NCI-H1092 (cell line): ENCODE measurements at regions not wholly inside any gene's neighbourhood (a gene's known extent, or its start where the extent isn't known, plus 50 kb on each side); places are given as distances from the start of the nearest gene placed in this dataset.
A peak's percentile ranks its signal among the peaks of the same experiment; 100 is the strongest.

Experiments used
- DNase-seq: peaks from one replicate; lab custom pipeline; 2025; lab: John Stamatoyannopoulos, UW

DNA sequence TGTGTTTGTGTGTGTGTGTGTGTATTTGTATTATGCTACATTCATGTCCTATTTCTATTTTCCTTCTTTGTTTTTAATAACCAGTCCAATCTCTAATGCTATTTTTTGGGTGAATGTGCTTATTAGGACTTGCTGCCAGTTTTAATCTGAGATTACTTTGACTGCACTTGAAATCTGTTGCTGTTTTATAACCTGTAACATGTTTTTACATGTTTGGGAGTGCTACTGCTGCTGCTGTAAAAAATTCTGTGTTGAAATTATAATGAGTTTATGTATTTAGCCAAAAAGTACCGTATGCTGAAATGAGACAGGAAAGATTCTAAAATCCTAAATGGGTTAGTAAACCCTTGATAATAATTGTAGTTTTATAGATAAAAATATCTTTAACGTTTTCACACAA, 104.7 kb upstream of the SSBP2 start:
- DNase-seq = no peak

DNA sequence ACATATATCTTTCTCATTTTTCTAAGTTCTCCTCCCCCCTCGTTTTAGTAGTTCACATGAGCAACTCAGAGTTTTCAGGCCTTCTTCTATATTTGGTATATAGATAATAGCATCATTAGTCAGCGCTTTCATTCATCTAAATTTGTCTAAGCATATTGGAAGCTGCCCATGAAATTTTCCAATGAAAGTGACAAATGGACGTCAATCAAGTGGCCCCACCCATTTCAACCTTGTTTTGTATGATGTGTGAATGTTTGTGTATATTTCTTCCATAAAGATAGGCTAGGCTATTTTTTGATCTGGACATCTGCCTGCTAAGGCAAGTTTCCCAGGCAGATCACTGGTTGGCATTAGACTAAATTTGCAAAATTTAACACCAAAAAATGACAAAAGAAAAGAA, 104.0 kb upstream of the SSBP2 start:
- no peak for DNase-seq

DNA sequence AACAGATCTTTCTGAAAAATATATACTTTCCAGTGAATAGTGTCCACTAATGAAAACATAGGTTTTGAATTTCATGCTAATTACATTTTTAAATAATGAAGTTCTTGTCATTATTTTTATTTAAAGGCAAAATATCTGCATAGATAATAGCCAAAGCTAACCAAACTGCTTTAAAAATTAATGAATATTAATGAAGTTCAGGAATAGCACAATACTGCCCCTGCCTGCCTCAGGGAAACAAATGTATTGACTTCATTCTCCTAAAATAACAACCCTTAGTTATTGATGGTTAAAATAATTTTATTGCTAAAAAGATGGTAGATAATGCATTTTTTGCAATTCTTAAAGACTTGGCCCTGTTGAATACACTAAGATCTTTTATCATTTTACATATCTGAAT, 103.6 kb upstream of the SSBP2 start:
- DNase-seq = no peak

DNA sequence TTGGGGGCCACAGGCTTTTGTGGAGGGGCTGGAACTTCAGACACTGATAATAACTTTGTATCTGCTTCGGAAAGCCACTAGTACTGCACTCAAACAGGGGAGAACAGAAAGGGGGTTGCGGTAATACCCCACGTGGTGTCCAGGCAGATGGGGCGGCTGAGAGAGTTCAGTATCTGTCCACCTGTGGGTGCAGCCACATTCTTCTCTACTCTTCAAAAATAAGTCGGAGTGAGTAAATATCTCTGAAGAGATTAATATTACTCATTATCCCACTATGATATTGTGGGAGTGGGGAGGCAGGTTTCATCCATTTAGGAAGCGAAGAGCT, 102.1 kb upstream of the SSBP2 start:
- no peak for DNase-seq

DNA sequence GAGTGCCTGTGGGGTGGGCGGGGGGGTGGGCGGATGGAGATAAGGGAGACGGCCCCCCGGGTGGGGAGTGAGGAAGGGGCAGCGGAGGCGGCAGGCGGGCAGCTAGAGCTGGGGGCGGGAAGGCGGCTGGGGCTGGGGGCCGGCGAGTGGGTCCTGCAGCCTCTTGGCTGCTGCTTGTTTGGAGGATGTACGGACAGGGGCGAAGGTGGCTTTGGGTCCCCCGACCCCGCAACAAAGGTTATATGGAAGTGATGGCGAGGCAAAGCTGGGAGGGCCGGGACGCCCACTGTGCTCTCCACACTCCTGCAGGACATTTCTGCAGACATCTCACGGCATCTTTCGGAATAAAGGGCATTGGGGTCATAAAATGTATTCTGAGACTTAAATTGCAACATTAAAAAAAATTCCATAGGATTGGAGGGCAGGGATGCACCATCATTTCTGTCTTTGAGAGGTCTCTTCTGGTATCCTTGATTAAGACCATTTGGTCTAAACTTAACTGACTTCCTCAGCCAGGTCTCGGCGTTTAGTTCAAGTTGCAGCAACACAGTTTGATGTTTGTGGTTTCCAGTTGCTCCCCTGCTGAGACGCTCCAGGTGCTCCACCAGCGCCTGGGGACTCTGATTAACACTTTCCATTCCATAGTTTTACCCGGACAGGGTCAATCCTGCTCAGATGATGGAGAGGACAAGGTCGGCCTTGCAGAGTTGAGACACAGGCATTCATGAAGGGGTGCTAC, 101.6 kb upstream of the SSBP2 start:
- DNase-seq = peak; percentile 20

DNA sequence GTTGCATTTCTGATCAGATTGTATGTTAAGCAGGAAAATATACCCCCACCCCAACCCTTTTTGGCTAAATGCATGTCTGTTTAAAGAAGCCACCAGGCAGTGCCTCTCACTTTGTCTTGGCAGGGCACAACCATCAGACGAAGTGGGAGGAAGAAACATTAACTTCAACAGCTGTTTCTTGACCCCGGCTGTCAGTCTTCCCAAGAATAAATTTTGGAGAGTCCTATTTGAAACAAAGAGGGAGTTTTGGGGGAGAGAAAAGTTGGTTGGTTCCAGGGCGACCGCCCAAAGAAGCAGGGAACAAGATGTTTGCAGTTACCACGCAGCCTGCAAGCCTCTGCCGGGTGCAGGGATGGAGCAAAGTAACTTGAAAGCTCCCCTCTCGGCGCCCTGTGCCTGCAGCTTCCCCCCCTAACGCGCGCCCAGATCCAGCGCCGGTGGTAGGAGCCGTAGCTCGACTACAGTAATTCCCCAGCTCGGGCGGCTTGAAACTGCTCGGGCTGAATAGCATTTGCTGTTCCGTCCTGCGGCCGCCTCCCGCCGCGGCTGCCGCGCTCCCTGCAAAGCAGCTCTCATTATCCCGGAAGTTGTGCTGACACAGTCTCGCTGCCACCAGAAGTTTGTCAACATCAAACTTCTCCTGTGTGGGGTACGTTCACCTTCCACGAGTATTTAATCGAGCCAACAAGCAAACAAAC, 100.7 kb upstream of the SSBP2 start:
- peak; percentile 85 for DNase-seq

DNA sequence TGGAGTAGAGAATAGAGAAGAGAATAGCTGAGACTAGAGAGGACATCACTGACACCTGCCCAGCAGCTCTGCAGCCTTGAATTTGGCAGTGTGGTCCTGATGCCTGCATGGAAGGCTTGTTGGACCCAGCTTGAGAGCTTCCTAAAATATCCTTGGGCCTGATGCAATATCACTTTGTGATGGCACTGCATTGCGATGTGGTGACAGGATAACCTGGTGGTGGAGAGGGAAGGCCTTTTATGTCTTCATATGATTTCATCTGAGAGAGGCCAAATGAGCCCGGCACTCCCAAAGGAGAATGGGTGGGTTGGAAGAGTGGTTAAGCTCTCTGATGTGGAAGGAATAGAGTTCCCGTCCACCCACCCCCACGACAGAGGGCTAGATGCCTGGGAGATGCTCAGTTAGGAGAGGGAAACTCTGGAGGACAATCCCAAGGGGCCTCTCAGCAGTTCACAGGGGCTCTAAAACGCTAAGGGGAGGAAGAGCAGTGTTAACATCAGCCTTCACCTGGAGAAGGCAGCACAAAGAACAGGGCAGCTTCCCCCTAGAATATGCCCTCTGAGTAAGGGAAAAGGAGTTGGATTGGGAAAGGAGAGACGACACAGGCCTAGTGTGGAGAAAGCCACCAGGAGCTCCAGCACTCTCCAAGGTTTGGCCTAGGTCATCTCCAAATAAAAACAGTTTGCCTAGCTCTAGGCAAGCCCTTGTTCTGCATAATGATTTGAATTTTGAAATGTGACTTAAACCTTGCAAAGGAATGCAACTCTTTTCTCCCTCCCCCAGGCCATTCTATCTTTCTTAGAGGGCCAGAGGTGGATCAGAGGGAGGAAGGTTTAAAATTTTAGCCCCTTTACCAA, 99.8 kb upstream of the SSBP2 start:
- no peak for DNase-seq

DNA sequence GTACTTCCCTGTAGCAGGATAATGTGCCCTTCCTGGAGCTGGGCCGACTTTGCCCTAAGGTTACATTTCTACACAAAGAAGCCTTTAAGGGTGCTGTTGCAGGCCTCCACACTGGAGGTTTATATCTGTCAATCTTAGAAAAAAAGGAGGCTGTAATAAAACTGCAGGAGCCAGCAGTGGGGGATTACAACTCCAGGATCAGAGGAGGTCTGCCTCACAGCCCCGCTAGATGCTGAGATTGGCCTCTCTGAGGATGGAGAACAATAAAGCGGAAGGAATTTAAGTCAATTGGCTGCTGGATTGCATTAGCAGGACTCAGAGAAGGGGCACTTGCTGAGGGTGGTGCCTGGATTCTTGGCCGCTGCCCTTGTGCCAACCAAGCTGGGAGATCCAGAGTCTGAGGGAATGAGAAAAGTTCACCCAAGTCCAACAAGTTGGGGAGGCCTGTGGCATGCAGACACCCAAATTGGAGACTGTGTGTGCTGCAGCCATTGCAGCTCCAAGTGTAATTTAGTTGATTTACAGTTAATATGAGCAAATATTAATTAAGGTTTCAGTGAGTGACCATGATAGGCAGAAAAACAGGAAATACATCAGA, 99.0 kb upstream of the SSBP2 start:
- DNase-seq = no peak

DNA sequence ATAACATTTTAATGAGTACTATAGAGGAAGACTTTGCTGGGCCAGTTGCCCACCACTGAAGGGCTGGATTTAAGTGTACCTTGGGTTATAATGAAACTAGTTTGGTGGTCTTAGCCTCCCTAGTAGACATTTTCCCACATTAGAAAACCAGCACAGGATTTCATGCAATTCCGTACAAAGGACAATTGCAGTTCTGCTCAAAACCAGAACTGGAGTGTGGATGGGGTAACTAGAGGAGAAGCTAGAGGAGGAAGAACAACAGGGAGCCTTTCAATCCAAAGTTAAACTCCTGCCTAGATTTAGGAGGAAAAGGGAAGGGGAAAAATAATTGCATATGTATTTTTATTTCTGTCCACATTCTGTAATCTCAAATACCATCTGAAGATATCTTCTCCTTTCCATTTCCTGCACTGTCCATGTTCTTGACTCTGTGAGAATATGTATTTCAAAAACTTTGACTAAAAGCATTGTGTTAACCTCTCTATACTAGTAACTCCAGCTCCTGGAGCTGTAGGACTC, 97.5 kb upstream of the SSBP2 start:
- DNase-seq = no peak

DNA sequence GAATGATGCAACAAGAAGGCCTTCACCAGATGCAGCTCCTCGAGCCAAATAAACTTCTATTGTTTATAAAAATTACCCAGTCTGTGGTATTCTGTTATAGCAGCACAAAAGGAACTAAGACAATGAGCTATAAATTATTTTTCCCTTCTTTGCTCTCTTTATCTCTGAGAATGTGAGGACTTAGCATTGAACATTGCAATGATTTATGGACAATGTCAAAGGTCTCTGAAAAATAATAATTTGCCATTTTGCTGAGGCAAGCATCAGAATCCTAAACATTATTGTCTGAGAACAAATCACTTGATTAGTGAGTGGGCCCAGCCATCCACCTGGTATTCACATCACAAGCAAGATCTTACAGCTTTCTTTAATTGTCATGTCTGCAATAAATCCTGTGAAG, 95.4 kb upstream of the SSBP2 start:
- DNase-seq = no peak

DNA sequence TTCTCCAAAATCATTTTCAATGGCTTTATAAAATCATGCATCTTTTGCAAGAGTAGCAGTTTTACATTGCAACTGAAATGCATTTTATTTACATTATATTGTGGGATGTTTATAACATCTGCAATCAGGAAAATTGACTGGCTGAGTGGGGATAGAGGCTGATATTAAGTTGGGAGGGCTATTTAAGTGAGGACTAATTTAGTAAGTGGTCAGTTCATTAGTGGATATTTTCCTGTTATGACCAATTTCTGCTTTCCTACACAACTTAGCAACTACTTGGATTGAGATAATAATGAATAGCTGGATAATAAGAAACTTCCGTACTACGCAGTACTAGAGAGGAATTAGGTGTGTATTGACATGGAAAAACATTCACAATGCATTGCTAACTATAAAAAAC, 92.9 kb upstream of the SSBP2 start:
- no peak for DNase-seq

DNA sequence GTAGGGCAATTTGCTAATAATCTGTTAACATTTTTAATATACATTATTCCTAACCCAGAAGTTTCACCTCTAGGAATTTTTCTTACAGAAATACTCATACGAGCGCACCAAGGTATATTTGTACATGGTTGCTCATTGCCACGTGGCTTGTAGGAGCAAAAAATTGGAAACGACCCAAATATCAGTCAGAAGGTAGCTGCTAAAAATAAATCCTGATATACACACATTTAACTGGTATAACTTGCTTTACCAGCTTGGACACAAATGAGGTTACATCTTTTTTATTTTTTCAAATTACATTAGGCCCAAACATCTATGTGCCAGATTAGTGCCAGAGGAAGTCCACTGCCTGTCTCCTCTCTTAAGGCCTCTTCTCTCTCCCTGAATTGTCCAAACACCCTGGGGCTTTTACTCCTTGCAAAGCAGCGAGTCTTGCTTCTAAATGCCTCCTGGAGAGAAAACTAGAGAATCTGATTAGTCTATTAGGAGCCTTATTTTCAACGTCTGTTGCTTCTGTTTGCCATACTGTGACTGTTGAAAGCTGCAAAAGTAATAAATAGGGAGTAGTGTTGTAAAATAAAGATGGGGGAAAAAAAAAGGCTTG, 92.0 kb upstream of the SSBP2 start:
- DNase-seq = no peak

DNA sequence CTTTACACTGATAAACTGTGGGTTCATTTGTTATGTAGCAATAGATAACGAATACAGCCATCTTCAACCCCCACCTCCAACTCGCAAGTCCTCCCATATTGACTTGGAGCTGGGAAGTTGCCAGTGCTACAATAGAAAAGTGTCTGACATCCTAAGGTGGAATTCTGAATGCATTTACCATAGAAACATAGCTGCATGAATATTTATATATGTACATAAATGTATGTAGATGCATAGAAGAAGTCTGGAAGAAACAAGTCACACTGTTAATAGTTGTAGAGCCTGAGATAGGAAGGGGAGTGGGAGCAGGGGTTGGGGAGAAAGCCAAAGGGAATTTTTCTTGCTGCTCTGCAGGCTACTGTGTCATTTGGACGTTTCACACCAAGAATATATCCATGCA, 88.1 kb upstream of the SSBP2 start:
- DNase-seq = no peak

DNA sequence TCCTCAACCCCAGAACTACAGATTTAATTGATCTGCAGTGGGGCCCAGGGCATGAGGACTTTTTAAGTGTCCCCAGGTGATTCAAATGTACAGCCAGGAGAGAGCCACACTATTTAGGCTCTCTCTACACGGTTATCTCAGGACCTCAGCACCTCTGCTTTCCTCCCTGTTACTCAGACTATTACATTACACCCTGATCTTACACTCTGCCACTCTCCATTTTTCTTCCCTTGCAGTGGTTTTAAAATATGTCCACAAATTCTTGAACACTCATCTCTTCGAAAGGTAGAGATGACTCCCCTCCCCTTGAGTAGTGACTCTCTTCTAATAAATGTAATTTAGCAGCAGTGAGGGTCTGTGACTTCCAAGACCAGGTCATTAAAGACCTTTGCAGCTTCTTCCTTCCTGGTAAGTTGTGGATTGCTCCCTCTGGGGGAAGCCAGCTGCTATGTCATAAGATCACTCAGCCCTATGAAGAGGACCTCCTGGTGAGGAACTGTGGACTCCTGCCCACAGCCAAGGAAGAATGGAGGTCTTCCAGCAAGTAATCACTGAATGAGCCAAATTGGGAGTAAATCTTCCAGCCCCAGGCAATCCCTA, 87.5 kb upstream of the SSBP2 start:
- no peak for DNase-seq

DNA sequence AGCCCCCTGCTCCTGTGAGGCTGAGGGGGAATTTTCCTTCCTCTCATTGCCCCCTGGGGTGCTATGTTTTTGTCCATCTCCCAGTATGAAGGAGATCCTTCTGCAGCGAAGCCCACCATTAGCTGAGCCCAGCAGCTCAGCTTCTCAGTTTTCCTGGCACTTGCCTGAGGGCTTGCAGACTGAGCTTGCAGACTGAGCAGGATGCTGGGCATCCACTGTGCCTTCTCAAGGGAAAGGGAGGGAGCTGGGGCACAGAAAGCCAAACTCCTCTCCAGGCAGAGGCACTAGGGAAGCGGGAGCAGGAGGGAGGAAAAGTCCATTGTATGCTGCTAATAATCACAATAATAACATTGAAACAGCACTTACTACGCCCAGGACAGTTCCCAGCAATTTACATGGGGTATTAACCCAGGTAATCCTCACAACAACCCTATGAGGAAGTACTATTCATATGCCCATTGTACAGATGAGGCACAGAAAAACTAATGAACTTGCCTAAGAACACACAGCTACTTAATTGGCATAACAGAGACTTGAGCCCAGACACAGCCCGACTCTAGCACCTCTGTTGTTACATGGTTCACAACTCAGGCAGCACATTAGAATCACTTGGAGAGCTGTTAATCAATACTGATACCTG, 86.9 kb upstream of the SSBP2 start:
- DNase-seq = no peak

DNA sequence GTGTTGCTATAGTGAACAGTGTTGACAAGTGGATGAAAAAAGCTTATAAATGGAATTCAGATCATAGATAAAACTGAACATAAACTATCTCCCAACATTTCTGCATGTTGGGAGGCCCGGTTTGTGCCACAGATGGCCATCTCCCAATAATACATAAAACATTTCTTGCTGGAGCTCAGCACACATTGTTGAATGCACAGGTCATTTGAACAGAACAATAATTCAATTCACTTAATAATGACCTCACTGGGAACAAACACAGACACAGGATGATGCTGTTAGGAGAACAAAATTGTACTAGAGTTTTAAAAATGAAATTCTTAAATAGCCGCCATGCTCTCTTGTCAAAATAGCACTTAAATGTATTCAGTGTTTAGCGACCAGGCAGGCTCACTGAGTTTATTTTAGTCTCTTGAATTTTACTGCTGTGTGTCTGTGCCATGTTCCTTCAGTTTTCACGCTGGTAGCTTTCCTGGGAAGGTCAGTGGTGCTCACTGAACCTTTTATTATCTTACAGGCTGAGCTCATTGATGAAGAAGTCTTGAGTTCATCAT, 85.0 kb upstream of the SSBP2 start:
- DNase-seq = no peak

DNA sequence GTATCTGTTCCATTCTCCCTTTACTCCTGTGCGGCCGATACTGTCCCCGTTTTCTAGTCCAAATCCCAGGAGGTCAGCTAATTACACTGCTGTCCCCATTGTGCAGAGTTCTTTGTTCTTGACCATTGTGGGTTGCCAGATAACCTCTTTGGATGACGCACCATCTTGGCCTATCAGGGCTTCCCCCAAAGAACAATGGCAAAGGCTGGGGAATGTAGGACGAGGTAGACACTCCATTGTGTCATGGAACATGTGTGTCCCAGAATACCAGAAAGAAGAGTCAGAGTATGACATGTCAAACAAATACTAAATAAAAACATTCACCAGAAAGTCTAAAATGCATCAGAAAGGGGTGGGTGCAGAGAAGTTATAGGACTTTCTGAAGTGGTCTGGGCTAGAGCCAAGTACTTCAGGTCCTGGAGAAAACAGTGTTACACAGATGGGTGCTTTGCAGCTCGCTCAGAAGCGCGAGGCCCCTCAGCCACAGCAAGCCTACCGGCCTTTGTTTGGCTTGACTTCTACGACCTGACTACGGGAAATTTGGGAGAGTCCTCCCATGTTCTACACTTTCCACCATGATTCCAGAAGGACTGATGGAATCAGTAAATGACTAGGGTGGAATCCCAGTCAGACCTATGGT, 83.2 kb upstream of the SSBP2 start:
- DNase-seq = no peak

DNA sequence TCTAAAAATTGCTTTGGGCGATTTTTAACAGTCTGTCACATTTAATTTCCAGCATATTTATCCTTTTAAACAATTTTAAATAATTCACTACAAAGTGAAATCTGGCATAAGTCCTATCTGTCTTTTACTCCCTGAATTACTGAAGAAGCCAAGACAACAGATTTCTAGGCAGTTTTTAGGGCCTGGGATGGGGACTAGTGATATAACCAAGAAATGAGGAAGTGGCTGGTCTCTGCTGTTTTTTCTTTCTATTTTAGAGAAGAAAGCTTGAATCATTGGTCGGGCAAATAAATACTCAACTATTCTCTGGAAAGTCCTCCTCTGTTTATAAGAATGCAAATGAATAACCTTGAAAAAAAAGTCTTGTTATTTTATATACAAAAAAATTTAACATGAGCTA, 79.7 kb upstream of the SSBP2 start:
- no peak for DNase-seq

DNA sequence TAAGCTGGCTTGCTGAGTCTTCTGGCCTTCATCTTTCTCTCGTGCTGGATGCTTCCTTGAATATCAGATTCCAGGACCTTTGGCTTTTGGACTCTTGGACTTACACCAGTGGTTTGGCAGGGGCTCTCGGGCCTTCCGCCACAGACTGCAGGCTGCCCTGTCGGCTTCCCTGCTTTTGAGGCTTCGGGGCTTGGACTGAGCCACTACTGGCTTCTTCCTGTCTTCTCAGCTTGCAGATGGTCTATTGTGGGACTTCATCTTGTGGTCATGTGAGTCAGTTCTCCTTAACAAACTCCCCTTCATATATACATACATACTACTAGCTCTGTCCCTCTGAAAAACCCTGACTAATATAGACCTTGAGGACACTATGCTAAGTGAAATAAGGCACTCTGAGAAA, 78.3 kb upstream of the SSBP2 start:
- DNase-seq = no peak

DNA sequence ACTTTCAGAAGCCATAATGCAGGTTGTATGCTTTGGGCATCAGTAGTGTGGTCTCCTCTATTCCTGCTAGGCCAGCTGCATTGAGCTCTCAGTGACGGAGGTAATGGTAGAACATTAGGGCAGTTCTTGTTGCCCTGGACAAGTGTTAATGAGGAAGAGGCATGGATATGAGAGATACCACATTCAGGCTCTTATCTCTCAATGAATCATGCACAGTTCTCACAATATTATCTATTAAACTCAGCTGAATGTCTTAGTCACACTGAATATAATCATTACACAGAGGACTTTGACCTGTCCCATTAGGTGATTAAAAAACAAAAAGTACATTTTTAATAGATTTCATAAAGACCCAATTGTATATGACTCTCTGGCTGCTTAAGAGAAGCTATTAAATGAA, 76.6 kb upstream of the SSBP2 start:
- DNase-seq = no peak
